ENCODE measurements at regions not wholly inside any gene's neighbourhood (a gene's known extent, or its start where the extent isn't known, plus 50 kb on each side); places are given as distances from the start of the nearest gene placed in this dataset.
"Not testable (repeated sequence)": the region's sequence is repeated elsewhere in the genome, so short reads cannot be mapped to it uniquely, and the experiment has no call there.

GRCh38 chr3:40864146-40864782, 335.0 kb upstream of the CTNNB1 start:
- DNase-seq: no peak

GRCh38 chr3:40864915-40865314, 334.4 kb upstream of the CTNNB1 start:
- DNase-seq: no peak

GRCh38 chr3:40867797-40868196, 331.5 kb upstream of the CTNNB1 start:
- no peak for DNase-seq

- DNase-seq: no peak
Measured at GRCh38 chr3:40869013-40869412, 330.3 kb upstream of the CTNNB1 start.

- DNase-seq: no peak
Measured at GRCh38 chr3:40869939-40870338, 329.4 kb upstream of the CTNNB1 start.

GRCh38 chr3:40871394-40871793, 327.9 kb upstream of the CTNNB1 start:
- peak; percentile 34 for DNase-seq

GRCh38 chr3:40872258-40872920, 326.9 kb upstream of the CTNNB1 start:
- DNase-seq: no peak

- no peak for DNase-seq
Measured at GRCh38 chr3:40873476-40873875, 325.8 kb upstream of the CTNNB1 start.

GRCh38 chr3:40873934-40874699, 325.2 kb upstream of the CTNNB1 start:
- no peak for DNase-seq

GRCh38 chr3:40875581-40875980, 323.7 kb upstream of the CTNNB1 start:
- no peak for DNase-seq

- no peak for DNase-seq
Measured at GRCh38 chr3:40876009-40876408, 323.3 kb upstream of the CTNNB1 start.

GRCh38 chr3:40876496-40876895, 322.8 kb upstream of the CTNNB1 start:
- DNase-seq: no peak

- peak; percentile 87 for DNase-seq
Measured at GRCh38 chr3:40877631-40878463, 321.5 kb upstream of the CTNNB1 start.

- DNase-seq: no peak
Measured at GRCh38 chr3:40878464-40878905, 320.8 kb upstream of the CTNNB1 start.

GRCh38 chr3:40885430-40885829, 313.9 kb upstream of the CTNNB1 start:
- no peak for DNase-seq

GRCh38 chr3:40886660-40887425, 312.5 kb upstream of the CTNNB1 start:
- DNase-seq: no peak

- DNase-seq: no peak
Measured at GRCh38 chr3:40891186-40891585, 308.1 kb upstream of the CTNNB1 start.

GRCh38 chr3:40895109-40895508, 304.2 kb upstream of the CTNNB1 start:
- no peak for DNase-seq

GRCh38 chr3:40899286-40899712, 300.0 kb upstream of the CTNNB1 start:
- no peak for DNase-seq

GRCh38 chr3:40901298-40901697, 298.0 kb upstream of the CTNNB1 start:
- DNase-seq: no peak

- no peak for DNase-seq
Measured at GRCh38 chr3:40901796-40902195, 297.5 kb upstream of the CTNNB1 start.

GRCh38 chr3:40907907-40908465, 291.3 kb upstream of the CTNNB1 start:
- not testable (repeated sequence) for DNase-seq

All from left hindlimb (tissue), 1 donor.